Left lung (tissue), 4 donors: ENCODE measurements at regions not wholly inside any gene's neighbourhood (a gene's known extent, or its start where the extent isn't known, plus 50 kb on each side); places are given as distances from the start of the nearest gene placed in this dataset.

Source experiments
- ATAC-seq: fragments of 200-7000 bp; cut with Tn5 transposase; one replicate; pipeline ENCODE4 v1.9.1; 2020; ENCODE audit warnings: moderate library complexity
- DNase-seq, 4 donors: peaks; one replicate each; pipeline ENCODE4 v3.0.0-alpha.2; 2013 to 2020
- H3K27ac ChIP-seq, 2 donors: fragments of 200-600 bp; sonication (generic) in 1 of 2; one replicate each; pipeline versions ENCODE4 v1.5.0 to v1.8.0; 2020 to 2021
- H3K27me3 ChIP-seq, 2 donors: fragments of 200-600 bp; sonication (generic) in 1 of 2; one replicate each; pipeline versions ENCODE4 v1.5.0 to v1.8.0; 2020 to 2021
- H3K36me3 ChIP-seq, 2 donors: fragments of 200-600 bp; sonication (generic) in 1 of 2; one replicate each; pipeline versions ENCODE4 v1.5.0 to v1.8.0; 2020 to 2021
- H3K4me1 ChIP-seq, 2 donors: fragments of 200-600 bp; one replicate each; pipeline ENCODE4 v1.8.0; 2021
- H3K4me3 ChIP-seq, 2 donors: fragments of 200-600 bp; sonication (generic) in 1 of 2; one replicate each; pipeline versions ENCODE4 v1.5.0 to v1.8.0; 2020 to 2021; ENCODE audit warnings: mild to moderate bottlenecking in 1 of 2
- H3K9me3 ChIP-seq, 2 donors: fragments of 200-600 bp; sonication (generic) in 1 of 2; one replicate each; pipeline versions ENCODE4 v1.5.0 to v1.8.0; 2020 to 2021
- CTCF ChIP-seq, 2 donors: fragments of 200-600 bp; sonication (generic) in 1 of 2; IDR thresholded peaks; one replicate each; pipeline versions ENCODE4 v1.5.0 to v1.8.0; 2021; ENCODE audit warnings: antibody characterized with exemption in 2 of 2
- intact Hi-C, 2 donors: fragments of 100-400 bp; cut with DNase I; formaldehyde crosslinking; loops; one replicate each; pipeline versions ENCODE4 v1.11.2 to v1.14.2; 2022
- donor health status: DM: no; HTN: yes; CAD: no.
- donor health status: DM: no; HTN: no; CAD: no.

GRCh38 chr13:109533350-109533749 is 253.0 kb downstream of the IRS2 start:
- ATAC-seq (no peak), DNase-seq (no peak)
- intact Hi-C loops: no loop called here
- Histone ChIP-seq H3K4me1 (no peaks in the 10 kb centered on the region), H3K36me3 (no peaks in the 10 kb centered on the region), H3K27me3 (no peaks in the 10 kb centered on the region), H3K9me3 (no peaks in the 10 kb centered on the region), H3K4me3 (no peak overlapping the region), H3K27ac (no peak overlapping the region)
- TF ChIP-seq CTCF (IDR thresholded peaks at IDR 0.05): no peak

- no peaks in the 10 kb centered on the region for H3K27me3 ChIP-seq
- DNase-seq (no peak), ATAC-seq (no peak)
- no peaks in the 10 kb centered on the region for H3K4me1 ChIP-seq
- H3K36me3 ChIP-seq: no peaks in the 10 kb centered on the region
- no peak overlapping the region for H3K4me3 ChIP-seq
- intact Hi-C loops: no loop called here
- no peak for TF ChIP-seq CTCF (IDR thresholded peaks at IDR 0.05)
- no peaks in the 10 kb centered on the region for H3K9me3 ChIP-seq
- no peak overlapping the region for H3K27ac ChIP-seq
Observed at GRCh38 chr13:109529964-109530363, 256.4 kb downstream of the IRS2 start.

GRCh38 chr13:109521719-109522118 is 264.7 kb downstream of the IRS2 start:
- DNase-seq (no peak), ATAC-seq (no peak)
- Histone ChIP-seq H3K27ac (no peak overlapping the region), H3K9me3 (no peaks in the 10 kb centered on the region), H3K4me1 (no peaks in the 10 kb centered on the region), H3K36me3 (no peaks in the 10 kb centered on the region), H3K27me3 (no peaks in the 10 kb centered on the region), H3K4me3 (no peak overlapping the region)
- intact Hi-C loops: no loop called here
- no peak for TF ChIP-seq CTCF (IDR thresholded peaks at IDR 0.05)

- no peak for DNase-seq
- no peak for ATAC-seq
- no peak for TF ChIP-seq CTCF (IDR thresholded peaks at IDR 0.05)
- Histone ChIP-seq H3K36me3 (no peaks in the 10 kb centered on the region), H3K9me3 (no peaks in the 10 kb centered on the region), H3K27me3 (no peaks in the 10 kb centered on the region), H3K4me1 (no peaks in the 10 kb centered on the region), H3K27ac (no peak overlapping the region), H3K4me3 (no peak overlapping the region)
- intact Hi-C loops: no loop called here
Observed at GRCh38 chr13:109517517-109517916, 268.9 kb downstream of the IRS2 start.

GRCh38 chr13:109516186-109516585 is 270.2 kb downstream of the IRS2 start:
- DNase-seq (no peak), ATAC-seq (no peak)
- no peak overlapping the region for H3K27ac ChIP-seq
- no peaks in the 10 kb centered on the region for H3K27me3 ChIP-seq
- no peak for TF ChIP-seq CTCF (IDR thresholded peaks at IDR 0.05)
- no peaks in the 10 kb centered on the region for H3K9me3 ChIP-seq
- H3K4me3 ChIP-seq: no peak overlapping the region
- no peaks in the 10 kb centered on the region for H3K36me3 ChIP-seq
- H3K4me1 ChIP-seq: no peaks in the 10 kb centered on the region
- intact Hi-C loops: no loop called here
